Sigmoid colon (tissue), 6 donors: ENCODE measurements at regions not wholly inside any gene's neighbourhood (a gene's known extent, or its start where the extent isn't known, plus 50 kb on each side); places are given as distances from the start of the nearest gene placed in this dataset.
"Not testable (repeated sequence)": the region's sequence is repeated elsewhere in the genome, so short reads cannot be mapped to it uniquely, and the experiment has no call there.

Source experiments
- DNase-seq: peaks from one replicate; pipeline ENCODE4 v3.0.0-alpha.2; 2019
- H3K27ac ChIP-seq, 4 donors: fragments of 200-600 bp; sonication (generic); one replicate each; pipeline ENCODE4 v1.5.1; 2016 to 2019; ENCODE audit warnings: mild to moderate bottlenecking in 1 of 4
- H3K27me3 ChIP-seq, 3 donors: fragments of 200-600 bp; sonication (generic); one replicate each; pipeline ENCODE4 v1.5.1; 2019; ENCODE audit warnings: mild to moderate bottlenecking in 1 of 3
- H3K36me3 ChIP-seq, 4 donors: fragments of 200-600 bp; sonication (generic); one replicate each; pipeline ENCODE4 v1.5.1; 2016 to 2019
- H3K4me1 ChIP-seq, 4 donors: fragments of 200-600 bp; sonication (generic); one replicate each; pipeline ENCODE4 v1.5.1; 2017 to 2019
- H3K4me3 ChIP-seq, 4 donors: fragments of 200-600 bp; sonication (generic); one replicate each; pipeline ENCODE4 v1.5.1; 2017 to 2019; ENCODE audit warnings: mild to moderate bottlenecking in 2 of 4, moderate library complexity in 1 of 4
- H3K9me3 ChIP-seq, 4 donors: fragments of 200-600 bp in 3 of 4; sonication (generic) in 3 of 4; one replicate each; pipeline versions ENCODE4 v1.5.1 to v1.6.1; 2013 to 2019
- CTCF ChIP-seq, 4 experiments: fragments of 450-650 bp in 3 of 4; fragments of 200-600 bp in 1 of 4; IDR thresholded peaks; one replicate each; pipeline ENCODE4 v1.5.1; 2016 to 2019; ENCODE audit warnings: antibody characterized with exemption in 4 of 4, mild to moderate bottlenecking in 3 of 4, moderate library complexity in 2 of 4
- EP300 ChIP-seq, 4 donors: sonication (generic); formaldehyde crosslinking; IDR thresholded peaks; one replicate each; pipeline ENCODE4 v1.6.1; 2017; ENCODE audit warnings: antibody characterized with exemption in 4 of 4
- POLR2A ChIP-seq, 2 donors: fragments of 450-650 bp; IDR thresholded peaks; one replicate each; pipeline ENCODE4 v1.6.1; 2016; ENCODE audit warnings: antibody characterized with exemption in 2 of 2, mild to moderate bottlenecking in 2 of 2, moderate library complexity in 2 of 2
- POLR2AphosphoS5 ChIP-seq, 4 donors: sonication (generic); formaldehyde crosslinking; IDR thresholded peaks; one replicate each; pipeline ENCODE4 v1.6.1; 2017; ENCODE audit warnings: antibody characterized with exemption in 4 of 4
- WGBS, 2 donors: extraction: QIAGEN DNeasy Blood & Tissue Kit; methylation state at CpG; one replicate each; pipeline ENCODE4 v1.1.7; 2013; 5-methylcytosine and 5-hydroxymethylcytosine counted together
- intact Hi-C: fragments of 100-400 bp; cut with DNase I; formaldehyde crosslinking; loops from one replicate; pipeline ENCODE4 v1.15.1; 2023
- donor health status: healthy with polysubstance abuse.
- donor health status: healthy.

GRCh38 chr6:67914419-67914818, 720.7 kb upstream of the ADGRB3 start:
- TF ChIP-seq POLR2AphosphoS5 (IDR thresholded peaks at IDR 0.05): no peak
- TF ChIP-seq CTCF (IDR thresholded peaks at IDR 0.05): no peak
- TF ChIP-seq EP300 (IDR thresholded peaks at IDR 0.05): no peak
- TF ChIP-seq POLR2A (IDR thresholded peaks at IDR 0.05): no peak
- no peak overlapping the region for H3K27ac ChIP-seq
- intact Hi-C loops: no loop called here

DNA sequence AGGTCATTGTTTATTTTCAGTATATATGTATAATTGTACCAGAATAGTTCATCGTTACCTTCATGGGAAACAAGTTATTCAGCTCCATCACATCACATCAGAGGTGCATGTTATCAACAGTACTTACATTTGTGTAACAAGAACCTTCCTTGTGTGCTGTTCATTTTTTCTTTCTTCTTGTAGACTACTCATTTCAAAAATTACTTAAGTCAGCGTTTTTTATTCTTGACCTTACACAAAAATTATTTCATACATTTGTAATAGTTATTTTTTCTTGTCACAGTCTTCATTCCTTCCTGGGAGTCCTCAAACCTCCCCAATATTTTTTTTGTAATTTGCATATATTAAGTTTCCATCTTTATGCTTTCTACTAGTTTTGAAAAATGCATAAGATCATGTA, 725.7 kb upstream of the ADGRB3 start:
- WGBS, 2 donors: 82 to 89% methylated on average over 2 of the region's 2 CpGs
- no peaks in the 10 kb centered on the region for H3K9me3 ChIP-seq
- TF ChIP-seq CTCF (IDR thresholded peaks at IDR 0.05): no peak
- TF ChIP-seq POLR2A (IDR thresholded peaks at IDR 0.05): no peak
- TF ChIP-seq EP300 (IDR thresholded peaks at IDR 0.05): no peak
- no peak for TF ChIP-seq POLR2AphosphoS5 (IDR thresholded peaks at IDR 0.05)
- DNase-seq: no peak
- H3K27me3 ChIP-seq: no peaks in the 10 kb centered on the region
- no peaks in the 10 kb centered on the region for H3K4me1 ChIP-seq
- H3K36me3 ChIP-seq: no peaks in the 10 kb centered on the region
- no peak overlapping the region for H3K27ac ChIP-seq
- H3K4me3 ChIP-seq: no peak overlapping the region
- intact Hi-C loops: no loop called here

More at GRCh38 chr6:67914419-67914818, 720.7 kb upstream of the ADGRB3 start:
- no peak for DNase-seq
- Histone ChIP-seq H3K9me3 (no peaks in the 10 kb centered on the region), H3K4me1 (no peaks in the 10 kb centered on the region), H3K27me3 (no peaks in the 10 kb centered on the region), H3K4me3 (no peak overlapping the region), H3K36me3 (no peaks in the 10 kb centered on the region)
- 37 to 85% methylated on average over 1 of the region's 1 CpG for WGBS, 2 donors

GRCh38 chr6:67908379-67908778, 726.7 kb upstream of the ADGRB3 start:
- TF ChIP-seq POLR2AphosphoS5 (IDR thresholded peaks at IDR 0.05) (no peak), EP300 (IDR thresholded peaks at IDR 0.05) (no peak), POLR2A (IDR thresholded peaks at IDR 0.05) (no peak), CTCF (IDR thresholded peaks at IDR 0.05) (no peak)
- intact Hi-C loops: no loop called here
- no peak for DNase-seq
- H3K9me3 ChIP-seq: no peaks in the 10 kb centered on the region
- H3K4me1 ChIP-seq: no peaks in the 10 kb centered on the region
- H3K36me3 ChIP-seq: no peaks in the 10 kb centered on the region
- H3K27me3 ChIP-seq: no peaks in the 10 kb centered on the region
- no peak overlapping the region for H3K4me3 ChIP-seq
- H3K27ac ChIP-seq: no peak overlapping the region
- 54 to 68% methylated on average over 2 of the region's 2 CpGs for WGBS, 2 donors

GRCh38 chr6:67904735-67905134, 730.3 kb upstream of the ADGRB3 start:
- intact Hi-C loops, H3K27me3 ChIP-seq, H3K9me3 ChIP-seq, H3K4me3 ChIP-seq, DNase-seq, H3K4me1 ChIP-seq, H3K36me3 ChIP-seq, H3K27ac ChIP-seq: not testable (repeated sequence)

GRCh38 chr6:67898875-67899274, 736.2 kb upstream of the ADGRB3 start:
- H3K27me3 ChIP-seq: no peaks in the 10 kb centered on the region
- intact Hi-C loops: no loop called here
- H3K4me1 ChIP-seq: no peaks in the 10 kb centered on the region
- no peak overlapping the region for H3K27ac ChIP-seq
- WGBS, 2 donors: 65 to 76% methylated on average over 1 of the region's 1 CpG
- no peak for DNase-seq
- no peak overlapping the region for H3K4me3 ChIP-seq
- H3K9me3 ChIP-seq: no peaks in the 10 kb centered on the region
- no peaks in the 10 kb centered on the region for H3K36me3 ChIP-seq
- TF ChIP-seq CTCF (IDR thresholded peaks at IDR 0.05) (no peak), POLR2A (IDR thresholded peaks at IDR 0.05) (no peak), POLR2AphosphoS5 (IDR thresholded peaks at IDR 0.05) (no peak), EP300 (IDR thresholded peaks at IDR 0.05) (no peak)
